BJ (cell line): ENCODE measurements at regions not wholly inside any gene's neighbourhood (a gene's known extent, or its start where the extent isn't known, plus 50 kb on each side); places are given as distances from the start of the nearest gene placed in this dataset.

Experiments used
- CTCF ChIA-PET: fragments of 350-600 bp; formaldehyde crosslinking; extraction: SDS; loops from one replicate; lab custom pipeline; 2021; ENCODE audit warnings: antibody characterized with exemption, inconsistent platforms; lab: Yijun Ruan, JAX
- POLR2A ChIA-PET: fragments of 300-600 bp; sonication (Branson Sonifier 250); formaldehyde crosslinking; extraction: SDS; loops from one replicate; lab custom pipeline; 2021; ENCODE audit warnings: antibody characterized with exemption; lab: Charles Lee
- DNase-seq: peaks from one replicate; pipeline ENCODE4 v3.0.0-alpha.2; 2011; ENCODE audit warnings: low read depth
- H3K27me3 ChIP-seq: 2 replicates; pipeline ENCODE4 v1.6.0; 2011; ENCODE audit warnings: low read length; ENCODE audit not compliant: control insufficient read depth, insufficient read depth
- H3K36me3 ChIP-seq: 2 replicates; pipeline ENCODE4 v1.5.1; 2011; ENCODE audit warnings: low read length; ENCODE audit not compliant: control insufficient read depth, insufficient read depth
- H3K4me3 ChIP-seq: 2 replicates; pipeline ENCODE4 v1.5.1; 2011; ENCODE audit warnings: low read depth, mild to moderate bottlenecking, control low read depth, low read length
- TF ChIP-seq, protein P1 (sequence below): IDR thresholded peaks from 2 replicates; pipeline ENCODE4 v1.5.1; 2011; ENCODE audit warnings: low read depth, mild to moderate bottlenecking, control low read depth, inconsistent platforms, low read length, moderate library complexity; ENCODE audit not compliant: insufficient read depth

DNA sequence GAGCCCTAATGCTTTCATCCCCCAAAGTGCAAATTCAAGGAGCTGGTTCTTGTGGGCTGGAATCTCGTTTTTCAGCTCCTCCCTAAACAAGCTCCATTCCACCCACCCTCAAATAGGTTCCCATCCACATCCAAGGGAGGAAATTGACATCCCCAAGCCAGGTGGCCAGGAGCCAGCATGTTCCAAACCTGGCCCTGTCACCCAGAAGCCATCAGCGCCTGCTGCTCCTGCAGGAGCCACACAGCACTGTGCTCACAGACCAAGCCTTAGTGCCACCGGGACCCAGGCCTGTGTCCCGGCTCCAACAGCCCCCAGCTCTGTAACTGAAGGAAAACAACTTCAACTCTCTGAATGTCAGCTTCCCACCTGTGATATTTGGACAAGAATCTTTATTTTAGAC, 263.6 kb downstream of the UACA start:
- Histone ChIP-seq H3K36me3 (no peaks in the 10 kb centered on the region), H3K4me3 (no peak overlapping the region), H3K27me3 (peaks cover 3% of the 10 kb centered on the region)
- no peak for DNase-seq
- ChIA-PET POLR2A (no interaction called here), CTCF (interaction anchor here (1.4 to 1.8 kb wide), 2 partner anchors 9 to 12 kb away, joined by 6 read pairs; no protein-coding TSS in a partner anchor)
- TF ChIP-seq, protein P1, sequence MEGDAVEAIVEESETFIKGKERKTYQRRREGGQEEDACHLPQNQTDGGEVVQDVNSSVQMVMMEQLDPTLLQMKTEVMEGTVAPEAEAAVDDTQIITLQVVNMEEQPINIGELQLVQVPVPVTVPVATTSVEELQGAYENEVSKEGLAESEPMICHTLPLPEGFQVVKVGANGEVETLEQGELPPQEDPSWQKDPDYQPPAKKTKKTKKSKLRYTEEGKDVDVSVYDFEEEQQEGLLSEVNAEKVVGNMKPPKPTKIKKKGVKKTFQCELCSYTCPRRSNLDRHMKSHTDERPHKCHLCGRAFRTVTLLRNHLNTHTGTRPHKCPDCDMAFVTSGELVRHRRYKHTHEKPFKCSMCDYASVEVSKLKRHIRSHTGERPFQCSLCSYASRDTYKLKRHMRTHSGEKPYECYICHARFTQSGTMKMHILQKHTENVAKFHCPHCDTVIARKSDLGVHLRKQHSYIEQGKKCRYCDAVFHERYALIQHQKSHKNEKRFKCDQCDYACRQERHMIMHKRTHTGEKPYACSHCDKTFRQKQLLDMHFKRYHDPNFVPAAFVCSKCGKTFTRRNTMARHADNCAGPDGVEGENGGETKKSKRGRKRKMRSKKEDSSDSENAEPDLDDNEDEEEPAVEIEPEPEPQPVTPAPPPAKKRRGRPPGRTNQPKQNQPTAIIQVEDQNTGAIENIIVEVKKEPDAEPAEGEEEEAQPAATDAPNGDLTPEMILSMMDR: no peak

DNA sequence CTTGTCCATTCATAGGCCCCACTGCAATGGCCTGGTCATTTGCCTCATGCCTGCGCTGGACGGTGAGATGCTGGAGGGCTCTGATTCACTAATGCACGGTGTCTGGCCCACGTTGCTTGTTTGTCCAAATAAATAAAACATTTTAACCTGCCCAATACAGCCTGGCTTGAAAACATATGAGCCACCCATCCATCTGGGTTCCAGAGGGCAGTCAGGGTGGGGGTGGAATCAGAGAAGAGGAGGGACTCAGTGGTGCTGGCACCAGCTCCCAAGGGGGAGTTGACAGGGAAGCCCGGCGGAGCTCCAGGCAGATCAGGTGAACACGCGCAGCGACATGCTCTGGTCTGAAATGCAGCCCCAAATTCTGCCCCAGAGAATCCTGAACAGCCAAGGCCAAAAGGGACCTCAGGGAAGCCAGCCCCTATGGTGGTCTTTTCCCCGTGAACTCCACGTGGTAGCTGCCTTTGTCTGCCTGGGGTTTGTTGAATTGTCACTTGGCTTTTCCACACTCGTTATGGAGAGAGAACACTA, 265.2 kb downstream of the UACA start:
- ChIA-PET CTCF (interaction anchor here (1.3 kb wide), 1 partner anchor 11 kb away, joined by 4 read pairs; no protein-coding TSS in a partner anchor), POLR2A (no interaction called here)
- Histone ChIP-seq H3K36me3 (no peaks in the 10 kb centered on the region), H3K27me3 (peaks cover 3% of the 10 kb centered on the region), H3K4me3 (no peak overlapping the region)
- DNase-seq: no peak
- TF ChIP-seq, protein P1: no peak

DNA sequence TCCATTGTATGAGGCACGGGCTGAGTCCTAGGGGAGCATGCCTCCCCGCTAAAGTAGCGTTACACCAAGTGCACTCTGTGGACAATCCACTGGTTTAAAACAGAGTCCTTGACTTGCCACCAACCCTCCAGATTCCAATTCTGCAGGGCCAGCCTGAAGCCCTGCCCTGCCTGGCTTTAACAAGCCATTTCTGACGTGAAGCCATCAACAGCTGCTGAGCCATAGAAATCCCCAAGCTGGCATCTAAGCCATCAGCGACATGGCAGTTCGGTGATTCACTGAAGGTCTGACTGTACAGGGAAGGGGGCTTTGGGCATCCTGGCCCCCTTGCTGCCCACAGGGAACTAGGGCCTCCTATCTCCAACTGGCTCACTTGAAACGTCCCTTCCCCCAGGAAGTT, 265.7 kb downstream of the UACA start:
- ChIA-PET POLR2A (no interaction called here), CTCF (interaction anchor here (1.3 to 2.3 kb wide), 2 partner anchors 7 to 10 kb away, joined by 4 to 7 read pairs; no protein-coding TSS in a partner anchor)
- H3K36me3 ChIP-seq: no peaks in the 10 kb centered on the region
- no peak overlapping the region for H3K4me3 ChIP-seq
- TF ChIP-seq, protein P1: no peak
- DNase-seq: no peak
- H3K27me3 ChIP-seq: peaks cover 3% of the 10 kb centered on the region

DNA sequence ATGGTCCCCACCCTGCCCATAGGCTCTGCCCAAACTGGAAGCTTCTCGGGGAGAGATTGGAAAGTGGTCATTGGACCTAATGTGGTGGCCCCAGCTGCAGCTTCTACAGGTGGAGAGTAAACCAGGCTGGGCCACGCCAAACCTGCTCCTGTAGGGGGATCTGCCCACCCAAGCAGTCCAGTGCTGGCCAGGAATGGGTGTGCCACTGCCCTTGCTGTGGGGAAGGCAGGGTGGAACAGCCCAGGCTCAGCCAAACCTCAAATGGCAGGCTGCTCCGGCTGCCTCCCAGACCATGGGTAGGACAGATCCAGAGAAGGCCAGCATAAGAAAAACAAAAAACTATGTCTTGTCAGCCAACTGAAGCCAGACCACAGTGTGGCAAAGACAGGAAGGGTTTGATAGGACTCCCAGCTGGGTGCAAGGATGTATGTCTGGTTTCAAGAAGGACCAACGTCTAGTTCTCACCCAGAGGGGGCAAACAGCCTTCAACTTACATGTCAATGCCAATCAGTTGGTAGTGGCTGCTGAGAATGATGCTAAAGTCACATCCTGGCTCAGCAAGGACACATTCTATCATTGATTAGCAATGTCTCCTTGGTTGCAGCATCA, 267.3 kb downstream of the UACA start:
- CTCF ChIA-PET: interaction anchor here (2.3 kb wide), 1 partner anchor 9 kb away, joined by 7 read pairs; no protein-coding TSS in a partner anchor
- H3K36me3 ChIP-seq: no peaks in the 10 kb centered on the region
- POLR2A ChIA-PET: no interaction called here

DNA sequence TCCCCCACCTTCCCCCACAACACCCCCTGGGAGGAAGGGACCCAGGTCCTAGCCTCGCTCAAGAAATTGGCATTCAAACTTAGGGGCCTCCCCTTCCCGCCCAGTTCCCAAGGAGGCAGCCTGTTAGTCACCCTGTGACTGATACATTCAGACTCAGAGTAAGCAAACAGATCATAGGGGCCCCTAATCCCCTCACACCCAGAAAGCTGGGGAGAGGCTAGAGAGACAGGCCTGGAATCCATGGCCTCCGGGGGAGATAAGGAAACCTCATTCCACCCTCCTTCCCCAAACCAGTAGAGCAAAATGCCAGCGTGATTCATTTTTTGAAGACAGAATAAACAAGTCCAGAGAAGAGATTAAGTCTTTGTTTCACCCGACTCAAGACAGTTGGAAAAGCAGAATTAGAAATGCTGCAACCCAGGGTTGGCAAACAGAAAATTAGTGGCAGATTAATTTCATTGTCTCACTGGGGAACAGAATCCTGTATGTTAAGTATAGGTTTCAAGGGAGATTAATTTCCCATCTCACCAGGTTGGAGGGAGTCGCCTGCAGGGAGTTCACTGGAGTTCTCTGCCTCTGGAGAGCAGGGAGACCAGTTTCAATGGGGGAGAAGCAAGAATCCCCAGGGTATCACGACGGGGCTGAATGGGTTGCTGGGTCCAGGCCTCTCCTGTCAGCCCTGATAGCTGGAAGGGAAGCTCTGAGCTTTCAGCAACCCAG, 268.3 kb downstream of the UACA start:
- Histone ChIP-seq H3K36me3 (no peaks in the 10 kb centered on the region), H3K27me3 (no peaks in the 10 kb centered on the region; the same call in 1 of the 2 replicates), H3K4me3 (no peak overlapping the region)
- POLR2A ChIA-PET: no interaction called here
- CTCF ChIA-PET: interaction anchor here (2.3 kb wide), 1 partner anchor 10 kb away, joined by 7 read pairs; no protein-coding TSS in a partner anchor
- TF ChIP-seq, protein P1: no peak
- DNase-seq: peak; percentile 65

More for the DNA sequence above, 267.3 kb downstream of the UACA start:
- Histone ChIP-seq H3K27me3 (no peaks in the 10 kb centered on the region; the same call in 1 of the 2 replicates), H3K4me3 (no peak overlapping the region)
- TF ChIP-seq, protein P1: no peak
- no peak for DNase-seq
